Calu3 (cell line): ENCODE measurements at regions not wholly inside any gene's neighbourhood (a gene's known extent, or its start where the extent isn't known, plus 50 kb on each side); places are given as distances from the start of the nearest gene placed in this dataset.

Source experiments
- BruUV-seq: library from RNA; stranded (reverse); fragments of 400-500 nt; replicated peaks from 2 replicates; lab custom pipeline; 2021; lab: Mats Ljungman, UMichigan
- CTCF ChIA-PET: fragments of 300-600 bp; sonication (Branson Sonifier 250); formaldehyde crosslinking; loops from one replicate; lab custom pipeline; 2022; ENCODE audit warnings: antibody characterized with exemption; lab: Charles Lee
- DNase-seq: peaks from one replicate; pipeline ENCODE4 v3.0.0; 2022
- H3K27ac Mint-ChIP-seq: one replicate; pipeline ENCODE4 v1.8.0; 2022; ENCODE audit warnings: mixed read lengths; ENCODE audit not compliant: unreplicated experiment
- H3K27me3 Mint-ChIP-seq: one replicate; pipeline ENCODE4 v1.8.0; 2022; ENCODE audit warnings: mixed read lengths; ENCODE audit not compliant: unreplicated experiment
- H3K36me3 Mint-ChIP-seq: one replicate; pipeline ENCODE4 v1.8.0; 2022; ENCODE audit warnings: mild to moderate bottlenecking, moderate library complexity, mixed read lengths; ENCODE audit not compliant: insufficient read depth, unreplicated experiment
- H3K4me1 Mint-ChIP-seq: one replicate; pipeline ENCODE4 v1.8.0; 2022; ENCODE audit warnings: mild to moderate bottlenecking, low read depth, mixed read lengths; ENCODE audit not compliant: unreplicated experiment
- H3K4me3 Mint-ChIP-seq: one replicate; pipeline ENCODE4 v1.8.0; 2022; ENCODE audit warnings: mild to moderate bottlenecking, low read depth, moderate library complexity, mixed read lengths; ENCODE audit not compliant: unreplicated experiment
- H3K9me3 Mint-ChIP-seq: one replicate; pipeline ENCODE4 v1.8.0; 2022; ENCODE audit warnings: low read depth, mixed read lengths; ENCODE audit not compliant: unreplicated experiment
- CTCF ChIP-seq: fragments of 200-600 bp; IDR thresholded peaks from one replicate; pipeline ENCODE4 v1.8.0; 2022; ENCODE audit warnings: antibody characterized with exemption; ENCODE audit not compliant: unreplicated experiment
- intact Hi-C: fragments of 100-400 bp; cut with micrococcal nuclease; formaldehyde crosslinking; loops from one replicate; pipeline ENCODE4 v1.10.0; 2022; ENCODE audit not compliant: unreplicated experiment

GRCh38 chr2:30310371-30310770, 79.0 kb downstream of the LBH start:
- DNase-seq, result no peak
- CTCF ChIA-PET, result no interaction called here
- Mint-ChIP-seq H3K27ac (no peak overlapping the region), H3K9me3 (peaks cover 2% of the 10 kb centered on the region), H3K27me3 (no peaks in the 10 kb centered on the region), H3K36me3 (no peaks in the 10 kb centered on the region), H3K4me1 (peaks cover 12% of the 10 kb centered on the region), H3K4me3 (no peak overlapping the region)
- no TSS peak for BruUV-seq
- no peak for TF ChIP-seq CTCF
- intact Hi-C loops, result no loop called here

DNA sequence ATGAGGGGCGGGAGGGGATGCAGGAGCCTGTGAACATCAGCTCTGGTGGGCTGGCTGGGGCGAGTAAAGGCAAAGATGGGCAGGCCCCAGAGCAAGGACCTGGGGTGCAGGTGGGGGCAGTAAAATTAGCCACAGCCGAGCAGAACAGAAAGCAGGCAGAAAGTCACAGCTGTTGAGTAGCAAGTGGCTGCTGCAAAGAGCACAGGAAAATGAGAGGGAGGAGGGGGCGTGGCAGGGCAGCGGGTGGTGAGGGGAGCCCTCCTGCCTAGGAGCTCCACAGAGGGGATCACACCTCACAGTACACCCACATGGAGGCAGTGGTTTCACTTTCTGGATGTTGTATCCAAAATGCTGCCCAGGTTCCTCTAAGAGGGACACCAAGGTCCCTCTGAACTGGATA, 79.6 kb downstream of the LBH start:
- no peaks in the 10 kb centered on the region for H3K27me3 Mint-ChIP-seq
- H3K27ac Mint-ChIP-seq, result no peak overlapping the region
- no peak overlapping the region for H3K4me3 Mint-ChIP-seq
- peaks cover 2% of the 10 kb centered on the region for H3K9me3 Mint-ChIP-seq
- BruUV-seq, result no TSS peak
- CTCF ChIA-PET, result no interaction called here
- no peak for TF ChIP-seq CTCF
- peaks cover 18% of the 10 kb centered on the region for H3K4me1 Mint-ChIP-seq
- no peaks in the 10 kb centered on the region for H3K36me3 Mint-ChIP-seq
- intact Hi-C loops, result no loop called here
- no peak for DNase-seq

DNA sequence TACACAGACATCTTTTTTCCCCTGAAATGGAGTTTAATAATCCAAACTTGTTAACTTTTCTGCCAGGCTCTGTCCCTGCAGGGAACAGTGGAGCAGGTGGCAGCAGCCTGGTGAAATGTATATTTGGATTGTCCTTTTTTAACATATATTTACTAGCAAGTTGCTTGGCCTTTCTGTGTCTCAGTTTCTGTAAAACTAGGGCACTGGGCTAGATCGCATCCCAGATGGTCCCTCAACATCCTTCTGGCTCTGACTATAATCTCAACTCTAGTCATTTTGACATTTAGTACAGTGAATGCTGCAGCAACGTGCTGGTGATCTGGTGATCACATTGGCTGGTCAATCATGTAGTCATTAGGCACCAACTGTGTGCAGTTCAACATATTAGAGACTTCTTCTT, 80.4 kb downstream of the LBH start:
- no peak for DNase-seq
- peaks cover 19% of the 10 kb centered on the region for H3K4me1 Mint-ChIP-seq
- H3K4me3 Mint-ChIP-seq, result no peak overlapping the region
- intact Hi-C loops, result no loop called here
- H3K27me3 Mint-ChIP-seq, result no peaks in the 10 kb centered on the region
- CTCF ChIA-PET, result no interaction called here
- no TSS peak for BruUV-seq
- no peaks in the 10 kb centered on the region for H3K36me3 Mint-ChIP-seq
- peaks cover 2% of the 10 kb centered on the region for H3K9me3 Mint-ChIP-seq
- H3K27ac Mint-ChIP-seq, result no peak overlapping the region
- no peak for TF ChIP-seq CTCF

DNA sequence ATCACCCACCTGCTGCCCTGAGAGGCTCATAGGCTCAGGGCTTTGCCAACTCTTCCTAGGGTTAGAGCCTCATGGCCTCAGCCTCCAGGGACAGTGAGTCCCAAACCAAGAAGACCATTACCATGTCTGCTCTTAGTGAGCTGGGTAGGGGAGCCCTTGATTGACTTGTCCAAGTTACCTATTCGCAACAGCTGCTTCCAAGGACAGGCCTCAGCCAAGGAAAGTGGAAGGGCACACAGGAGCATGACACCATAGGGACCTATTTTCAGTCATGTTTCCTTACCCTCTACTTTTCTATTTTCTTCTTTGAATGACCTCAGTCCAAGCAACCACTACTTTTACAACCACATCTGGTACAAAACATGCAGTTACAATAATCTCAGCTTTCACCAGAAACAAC, 81.6 kb downstream of the LBH start:
- DNase-seq, result no peak
- no peak overlapping the region for H3K4me3 Mint-ChIP-seq
- intact Hi-C loops, result no loop called here
- BruUV-seq, result no TSS peak
- peaks cover 19% of the 10 kb centered on the region for H3K4me1 Mint-ChIP-seq
- no peak overlapping the region for H3K27ac Mint-ChIP-seq
- TF ChIP-seq CTCF, result no peak
- no peaks in the 10 kb centered on the region for H3K27me3 Mint-ChIP-seq
- peaks cover 2% of the 10 kb centered on the region for H3K9me3 Mint-ChIP-seq
- no peaks in the 10 kb centered on the region for H3K36me3 Mint-ChIP-seq
- CTCF ChIA-PET, result no interaction called here
